AG04450 (cell line): ENCODE measurements at regions not wholly inside any gene's neighbourhood (a gene's known extent, or its start where the extent isn't known, plus 50 kb on each side); places are given as distances from the start of the nearest gene placed in this dataset.

Experiments
- CTCF ChIA-PET: fragments of 300-600, 350-600 bp; formaldehyde crosslinking; extraction: SDS; loops from one replicate; lab custom pipeline; 2022; ENCODE audit warnings: antibody characterized with exemption, inconsistent platforms; lab: Charles Lee
- POLR2A ChIA-PET: fragments of 350-600 bp; formaldehyde crosslinking; extraction: SDS; loops from one replicate; lab custom pipeline; 2021; ENCODE audit warnings: antibody characterized with exemption, inconsistent platforms; lab: Yijun Ruan, JAX
- DNase-seq: peaks from one replicate; pipeline ENCODE4 v3.0.0-alpha.2; 2011; ENCODE audit warnings: low read depth, low spot score
- H3K27ac ChIP-seq: one replicate; pipeline ENCODE4 v1.5.1; 2012; ENCODE audit warnings: low read depth, low read length, control low read depth
- H3K27me3 ChIP-seq: one replicate; pipeline ENCODE4 v1.6.0; 2012; ENCODE audit warnings: low read length; ENCODE audit not compliant: control insufficient read depth, insufficient read depth
- H3K4me3 ChIP-seq: 2 replicates; pipeline ENCODE4 v1.5.1; 2011; ENCODE audit warnings: mild to moderate bottlenecking, low read depth, low read length, control low read depth
- H3K9me3 ChIP-seq: 2 replicates; pipeline ENCODE4 v1.5.1; 2012; ENCODE audit warnings: low read length; ENCODE audit not compliant: control insufficient read depth, insufficient read depth
- TF ChIP-seq, protein P1 (sequence below): IDR thresholded peaks from 2 replicates; pipeline ENCODE4 v1.5.1; 2011; ENCODE audit warnings: low read depth, low read length, control low read depth, inconsistent platforms

DNA sequence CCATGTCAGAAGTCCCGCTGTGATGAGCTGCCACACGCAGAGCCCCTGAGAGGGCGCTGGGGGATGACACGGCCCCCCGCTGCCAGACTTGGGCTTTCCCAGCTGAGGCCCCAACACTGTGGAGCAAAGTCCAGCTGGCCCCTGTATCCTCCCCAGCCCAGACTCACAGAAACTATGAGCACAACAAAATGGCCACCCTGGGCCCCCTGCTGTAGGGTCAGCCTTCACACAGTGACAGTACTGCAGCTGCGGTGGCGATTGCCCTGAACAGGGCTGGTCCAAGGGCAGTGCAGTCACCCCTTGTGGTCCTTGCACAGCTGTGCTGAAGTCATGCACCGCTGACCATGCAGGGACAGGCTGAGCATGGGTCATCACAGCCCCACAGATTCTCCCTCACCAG lies 78.2 kb upstream of the CST7 start:
- no peak overlapping the region for H3K4me3 ChIP-seq
- CTCF ChIA-PET: no interaction called here
- TF ChIP-seq, protein P1, sequence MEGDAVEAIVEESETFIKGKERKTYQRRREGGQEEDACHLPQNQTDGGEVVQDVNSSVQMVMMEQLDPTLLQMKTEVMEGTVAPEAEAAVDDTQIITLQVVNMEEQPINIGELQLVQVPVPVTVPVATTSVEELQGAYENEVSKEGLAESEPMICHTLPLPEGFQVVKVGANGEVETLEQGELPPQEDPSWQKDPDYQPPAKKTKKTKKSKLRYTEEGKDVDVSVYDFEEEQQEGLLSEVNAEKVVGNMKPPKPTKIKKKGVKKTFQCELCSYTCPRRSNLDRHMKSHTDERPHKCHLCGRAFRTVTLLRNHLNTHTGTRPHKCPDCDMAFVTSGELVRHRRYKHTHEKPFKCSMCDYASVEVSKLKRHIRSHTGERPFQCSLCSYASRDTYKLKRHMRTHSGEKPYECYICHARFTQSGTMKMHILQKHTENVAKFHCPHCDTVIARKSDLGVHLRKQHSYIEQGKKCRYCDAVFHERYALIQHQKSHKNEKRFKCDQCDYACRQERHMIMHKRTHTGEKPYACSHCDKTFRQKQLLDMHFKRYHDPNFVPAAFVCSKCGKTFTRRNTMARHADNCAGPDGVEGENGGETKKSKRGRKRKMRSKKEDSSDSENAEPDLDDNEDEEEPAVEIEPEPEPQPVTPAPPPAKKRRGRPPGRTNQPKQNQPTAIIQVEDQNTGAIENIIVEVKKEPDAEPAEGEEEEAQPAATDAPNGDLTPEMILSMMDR: no peak
- no peak for DNase-seq
- POLR2A ChIA-PET: no interaction called here
- no peaks in the 10 kb centered on the region for H3K27me3 ChIP-seq
- no peak overlapping the region for H3K27ac ChIP-seq
- no peaks in the 10 kb centered on the region; the same call in 1 of the 2 replicates for H3K9me3 ChIP-seq

DNA sequence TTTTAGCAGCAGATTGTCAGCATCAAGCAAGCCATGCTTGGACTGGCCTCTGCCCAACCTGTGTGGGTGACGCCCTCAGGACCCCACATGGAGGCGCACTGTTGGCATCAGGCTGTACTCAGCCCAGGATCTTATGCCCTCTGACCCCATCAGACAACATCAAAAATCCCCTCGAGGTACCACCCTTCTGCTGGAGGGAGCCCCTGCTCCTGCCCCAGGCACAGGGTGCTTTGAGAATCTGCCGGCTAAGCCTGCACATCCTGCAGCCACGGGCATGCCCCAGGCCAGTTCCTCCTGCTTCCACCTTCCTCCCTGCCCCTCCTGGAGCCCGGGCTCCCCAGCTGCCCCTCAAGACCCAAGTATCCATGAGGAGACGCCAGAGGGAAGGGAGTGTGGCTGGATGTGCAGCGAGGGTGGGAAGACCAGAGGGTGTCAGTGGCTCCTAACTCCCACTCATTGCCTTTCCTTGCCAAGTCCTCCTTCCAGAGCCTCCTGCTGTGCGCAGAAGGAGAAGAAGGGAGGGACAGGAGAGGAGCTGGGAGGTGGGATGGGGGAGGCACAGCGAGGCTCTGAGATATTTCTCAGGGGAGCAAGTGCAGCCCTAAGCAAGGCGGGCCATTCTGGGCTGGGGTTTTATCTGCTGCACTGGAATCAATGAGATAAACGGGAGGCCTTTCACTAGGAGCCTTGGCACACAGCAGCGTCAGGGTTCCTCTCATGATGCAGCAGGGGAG lies 77.4 kb upstream of the CST7 start:
- ChIA-PET POLR2A (no interaction called here), CTCF (no interaction called here)
- H3K27ac ChIP-seq: no peak overlapping the region
- DNase-seq: no peak
- no peak overlapping the region for H3K4me3 ChIP-seq
- H3K27me3 ChIP-seq: no peaks in the 10 kb centered on the region
- TF ChIP-seq, protein P1: no peak
- H3K9me3 ChIP-seq: no peaks in the 10 kb centered on the region; the same call in 1 of the 2 replicates

GRCh38 chr20:24872291-24873024 lies 76.6 kb upstream of the CST7 start:
- H3K27me3 ChIP-seq: no peaks in the 10 kb centered on the region
- POLR2A ChIA-PET: no interaction called here
- DNase-seq: no peak
- no peak overlapping the region for H3K27ac ChIP-seq
- CTCF ChIA-PET: no interaction called here
- H3K9me3 ChIP-seq: no peaks in the 10 kb centered on the region; the same call in 1 of the 2 replicates
- TF ChIP-seq, protein P1: no peak
- H3K4me3 ChIP-seq: no peak overlapping the region

- no peak for DNase-seq
- Histone ChIP-seq H3K4me3 (no peak overlapping the region), H3K27ac (no peak overlapping the region), H3K27me3 (no peaks in the 10 kb centered on the region), H3K9me3 (no peaks in the 10 kb centered on the region; the same call in 1 of the 2 replicates)
- ChIA-PET CTCF (no interaction called here), POLR2A (no interaction called here)
- TF ChIP-seq, protein P1: no peak
Measured at GRCh38 chr20:24873025-24873620, 75.9 kb upstream of the CST7 start.

DNA sequence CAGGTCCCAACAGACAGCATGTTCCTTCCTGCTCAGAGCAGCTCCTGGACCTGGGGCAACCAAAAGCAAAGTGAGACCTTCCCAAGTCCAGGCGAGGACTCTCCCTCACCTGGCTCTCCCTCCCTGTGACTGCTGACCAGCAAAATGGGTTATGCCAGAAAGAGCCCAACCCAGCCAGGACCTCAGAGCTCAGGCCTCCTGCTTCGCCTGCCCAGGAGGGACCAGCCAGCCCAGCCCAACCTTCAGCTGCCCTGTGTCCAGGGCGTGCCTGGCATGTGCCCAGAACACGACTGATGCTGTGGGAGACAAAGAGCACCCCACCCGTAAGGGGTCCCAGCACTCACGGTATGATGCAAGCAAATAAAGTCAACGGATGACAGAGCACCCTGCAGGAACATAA lies 74.0 kb upstream of the CST7 start:
- TF ChIP-seq, protein P1: no peak

More for the DNA sequence above, 74.0 kb upstream of the CST7 start:
- Histone ChIP-seq H3K4me3 (no peak overlapping the region), H3K27me3 (no peaks in the 10 kb centered on the region), H3K9me3 (no peaks in the 10 kb centered on the region; the same call in 1 of the 2 replicates), H3K27ac (no peak overlapping the region)
- CTCF ChIA-PET: no interaction called here
- POLR2A ChIA-PET: no interaction called here
- DNase-seq: no peak
